ENCODE measurements at regions not wholly inside any gene's neighbourhood (a gene's known extent, or its start where the extent isn't known, plus 50 kb on each side); places are given as distances from the start of the nearest gene placed in this dataset.

DNA sequence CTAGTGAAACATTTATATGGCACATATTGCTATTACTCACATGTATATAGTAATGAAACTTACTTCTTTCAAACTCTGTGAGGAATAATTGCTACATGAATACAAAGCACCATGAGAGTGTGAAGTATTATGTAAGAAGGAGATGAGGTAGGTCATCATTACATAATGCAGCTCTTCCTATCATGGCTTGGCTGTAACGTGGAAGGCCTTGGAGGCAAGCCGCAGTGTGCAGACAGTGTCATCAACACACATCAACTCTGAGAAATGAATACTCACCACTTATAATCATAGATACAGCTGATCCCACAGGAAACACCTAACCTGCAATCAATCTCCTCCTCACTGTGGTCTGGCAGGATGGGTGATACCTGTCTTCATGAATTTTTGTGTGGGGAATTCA lies 49.9 kb upstream of the CCDC91 start:
- Histone ChIP-seq H4K20me1 (ENCODE audit: control insufficient read depth, insufficient read depth, insufficient read length) (no peaks in the 10 kb centered on the region), H4K8ac (replicated peaks; ENCODE audit: insufficient read length, low read depth, low read length) (no peak overlapping the region), H3K18ac (ENCODE audit: insufficient read length, low read depth, low read length) (no peak overlapping the region), H3K14ac (ENCODE audit: insufficient read depth, low read length) (no peak overlapping the region), H4K5ac (ENCODE audit: insufficient read length, low read depth, low read length) (no peak overlapping the region), H3K4me2 (ENCODE audit: insufficient read depth, insufficient read length, low read length) (no peak overlapping the region), H2BK15ac (ENCODE audit: low read depth, low read length) (no peak overlapping the region), H3K9me3 (ENCODE audit: control insufficient read depth, low read depth, low read length) (no peaks in the 10 kb centered on the region), H3K79me1 (ENCODE audit: insufficient read depth, low read depth, low read length, poor library complexity, severe bottlenecking) (no peaks in the 10 kb centered on the region), H3K27me3 (ENCODE audit: insufficient read depth, low read length) (no peaks in the 10 kb centered on the region), H3T11ph (ENCODE audit: low read length) (no peak overlapping the region), H3K56ac (ENCODE audit: insufficient read length, low read depth, low read length) (no peak overlapping the region), H2BK5ac (ENCODE audit: insufficient read length, low read length) (no peak overlapping the region), H3K4ac (ENCODE audit: low read depth, low read length) (no peak overlapping the region), H2BK12ac (ENCODE audit: insufficient read length, low read depth, low read length) (no peak overlapping the region), H2BK120ac (ENCODE audit: low read depth, low read length, poor library complexity, severe bottlenecking) (no peak overlapping the region), H3K23me2 (ENCODE audit: insufficient read length, low read depth, low read length, poor library complexity, severe bottlenecking) (no peaks in the 10 kb centered on the region), H4K91ac (ENCODE audit: insufficient read length, low read depth, low read length) (no peak overlapping the region), H2BK20ac (ENCODE audit: low read depth, low read length, poor library complexity, severe bottlenecking) (no peak overlapping the region), H3K79me2 (ENCODE audit: insufficient read depth, low read length) (no peaks in the 10 kb centered on the region), H3K23ac (ENCODE audit: insufficient read length, low read depth, low read length) (no peak overlapping the region), H3K9ac (ENCODE audit: extremely low read depth, insufficient read length, low read length) (no peak overlapping the region), H3K4me1 (ENCODE audit: insufficient read depth, low read length) (no peaks in the 10 kb centered on the region), H2AFZ (ENCODE audit: low read length) (no peak overlapping the region), H3K27ac (ENCODE audit: insufficient read length, low read depth, low read length) (no peak overlapping the region), H2AK5ac (ENCODE audit: insufficient read length, low read length) (no peak overlapping the region)
- TF ChIP-seq, protein P1, sequence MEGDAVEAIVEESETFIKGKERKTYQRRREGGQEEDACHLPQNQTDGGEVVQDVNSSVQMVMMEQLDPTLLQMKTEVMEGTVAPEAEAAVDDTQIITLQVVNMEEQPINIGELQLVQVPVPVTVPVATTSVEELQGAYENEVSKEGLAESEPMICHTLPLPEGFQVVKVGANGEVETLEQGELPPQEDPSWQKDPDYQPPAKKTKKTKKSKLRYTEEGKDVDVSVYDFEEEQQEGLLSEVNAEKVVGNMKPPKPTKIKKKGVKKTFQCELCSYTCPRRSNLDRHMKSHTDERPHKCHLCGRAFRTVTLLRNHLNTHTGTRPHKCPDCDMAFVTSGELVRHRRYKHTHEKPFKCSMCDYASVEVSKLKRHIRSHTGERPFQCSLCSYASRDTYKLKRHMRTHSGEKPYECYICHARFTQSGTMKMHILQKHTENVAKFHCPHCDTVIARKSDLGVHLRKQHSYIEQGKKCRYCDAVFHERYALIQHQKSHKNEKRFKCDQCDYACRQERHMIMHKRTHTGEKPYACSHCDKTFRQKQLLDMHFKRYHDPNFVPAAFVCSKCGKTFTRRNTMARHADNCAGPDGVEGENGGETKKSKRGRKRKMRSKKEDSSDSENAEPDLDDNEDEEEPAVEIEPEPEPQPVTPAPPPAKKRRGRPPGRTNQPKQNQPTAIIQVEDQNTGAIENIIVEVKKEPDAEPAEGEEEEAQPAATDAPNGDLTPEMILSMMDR (conservative IDR thresholded peaks at IDR 0.05): no peak
- no peak overlapping the region; a peak in 1 of 7 replicates for H3K27ac Mint-ChIP-seq
- no CpG with 5 or more reads among the region's 2 CpGs for WGBS (ENCODE audit: extremely low coverage, insufficient read length, low lambda C conversion rate)
- no peak for DNase-seq
- H3K4me3 Mint-ChIP-seq: no peak overlapping the region
- H3K9me3 Mint-ChIP-seq: no peaks in the 10 kb centered on the region
- no peaks in the 10 kb centered on the region; a peak in 1 of 4 replicates for H3K4me1 Mint-ChIP-seq
- no peaks in the 10 kb centered on the region for H3K36me3 Mint-ChIP-seq (ENCODE audit: insufficient read depth in 1 of 3, low read depth in 3 of 3)
- H3K27me3 Mint-ChIP-seq (ENCODE audit: low read depth): no peaks in the 10 kb centered on the region

Data from H9 (cell line).